DND-41 (cell line): ENCODE measurements at regions not wholly inside any gene's neighbourhood (a gene's known extent, or its start where the extent isn't known, plus 50 kb on each side); places are given as distances from the start of the nearest gene placed in this dataset.

Experiments
- ATAC-seq: fragments of 200-7000 bp; cut with Tn5 transposase; 3 replicates; pipeline ENCODE4 v1.9.1; 2021; ENCODE audit warnings: low read depth; ENCODE audit not compliant: insufficient read depth
- DNase-seq: peaks from one replicate; pipeline ENCODE4 v3.0.0-alpha.2; 2020
- H2AFZ ChIP-seq: 2 replicates; pipeline ENCODE4 v1.6.0; 2012; ENCODE audit warnings: low read depth, low read length
- H3K27ac ChIP-seq: 2 replicates; pipeline ENCODE4 v1.5.1; 2012; ENCODE audit warnings: low read length, inconsistent platforms
- H3K27me3 ChIP-seq: fragments of 200-600 bp; sonication (generic); 2 replicates; pipeline ENCODE4 v1.6.0; 2012; ENCODE audit warnings: low read length, mild to moderate bottlenecking, inconsistent platforms; ENCODE audit not compliant: insufficient read depth, poor library complexity
- H3K36me3 ChIP-seq: 2 replicates; pipeline ENCODE4 v1.5.1; 2012; ENCODE audit warnings: low read length, inconsistent platforms; ENCODE audit not compliant: insufficient read depth
- H3K4me1 ChIP-seq: 2 replicates; pipeline ENCODE4 v1.5.1; 2012; ENCODE audit warnings: mild to moderate bottlenecking, low read length; ENCODE audit not compliant: insufficient read depth
- H3K4me2 ChIP-seq: 2 replicates; pipeline ENCODE4 v1.6.0; 2012; ENCODE audit warnings: mild to moderate bottlenecking, moderate library complexity, low read length, inconsistent platforms; ENCODE audit not compliant: insufficient read depth
- H3K4me3 ChIP-seq, 2 experiments: fragments of 200-600 bp in 1 of 2; shearing (Covaris generic) in 1 of 2; 2 replicates each; pipeline ENCODE4 v1.5.1; 2012 to 2016; ENCODE audit warnings: inconsistent platforms in 2 of 2, low read length in 2 of 2, mild to moderate bottlenecking in 2 of 2, low read depth in 1 of 2, moderate library complexity in 1 of 2
- H3K79me2 ChIP-seq: 2 replicates; pipeline ENCODE4 v1.6.0; 2012; ENCODE audit warnings: low read length, inconsistent platforms; ENCODE audit not compliant: insufficient read depth
- H3K9ac ChIP-seq: 2 replicates; pipeline ENCODE4 v1.6.0; 2012; ENCODE audit warnings: low read depth, mild to moderate bottlenecking, inconsistent platforms, low read length, moderate library complexity
- H3K9me3 ChIP-seq: 2 replicates; pipeline ENCODE4 v1.5.1; 2012; ENCODE audit warnings: low read length, moderate library complexity, mild to moderate bottlenecking, inconsistent platforms; ENCODE audit not compliant: insufficient read depth, severe bottlenecking
- H4K20me1 ChIP-seq: 2 replicates; pipeline ENCODE4 v1.6.0; 2012; ENCODE audit warnings: low read length; ENCODE audit not compliant: insufficient read depth
- CTCF ChIP-seq: IDR thresholded peaks from 2 replicates; pipeline ENCODE4 v1.5.1; 2012; ENCODE audit warnings: borderline replicate concordance, low read length, moderate library complexity, mild to moderate bottlenecking; ENCODE audit not compliant: poor library complexity, severe bottlenecking; ENCODE audit errors: extremely low read depth
- EZH2 ChIP-seq: IDR thresholded peaks from 3 replicates; pipeline ENCODE4 v1.6.1; 2012; ENCODE audit warnings: borderline replicate concordance, low read depth, mild to moderate bottlenecking, moderate library complexity, low read length, inconsistent platforms; ENCODE audit not compliant: severe bottlenecking

GRCh38 chr16:35744084-35744483 is 2284.7 kb downstream of the TP53TG3F start:
- no peaks in the 10 kb centered on the region for H3K79me2 ChIP-seq
- H2AFZ ChIP-seq = no peak overlapping the region
- no peaks in the 10 kb centered on the region for H3K36me3 ChIP-seq
- no peak for DNase-seq
- no peak overlapping the region for H3K9ac ChIP-seq
- no peaks in the 10 kb centered on the region for H3K4me1 ChIP-seq
- no peaks in the 10 kb centered on the region for H3K27me3 ChIP-seq
- H3K4me2 ChIP-seq = no peak overlapping the region
- H4K20me1 ChIP-seq = no peaks in the 10 kb centered on the region
- H3K9me3 ChIP-seq = peaks cover 59% of the 10 kb centered on the region
- no peak overlapping the region for H3K4me3 ChIP-seq
- no peak for TF ChIP-seq EZH2
- no peak for ATAC-seq
- no peak overlapping the region for H3K27ac ChIP-seq

- H4K20me1 ChIP-seq = no peaks in the 10 kb centered on the region
- H2AFZ ChIP-seq = no peak overlapping the region
- no peak for TF ChIP-seq CTCF
- no peaks in the 10 kb centered on the region for H3K79me2 ChIP-seq
- H3K9ac ChIP-seq = no peak overlapping the region
- H3K4me2 ChIP-seq = no peak overlapping the region
- H3K4me3 ChIP-seq = no peak overlapping the region
- H3K9me3 ChIP-seq = peaks cover 63% of the 10 kb centered on the region
- no peaks in the 10 kb centered on the region for H3K27me3 ChIP-seq
- ATAC-seq = no peak
- DNase-seq = no peak
- H3K4me1 ChIP-seq = no peaks in the 10 kb centered on the region
- H3K27ac ChIP-seq = no peak overlapping the region
- no peaks in the 10 kb centered on the region for H3K36me3 ChIP-seq
Observed at GRCh38 chr16:35744726-35745125, 2285.3 kb downstream of the TP53TG3F start.

- Histone ChIP-seq H3K27me3 (no peaks in the 10 kb centered on the region), H3K79me2 (no peaks in the 10 kb centered on the region), H3K4me2 (no peak overlapping the region), H4K20me1 (no peaks in the 10 kb centered on the region), H3K4me1 (no peaks in the 10 kb centered on the region), H3K4me3 (no peak overlapping the region), H3K9me3 (peaks cover 62% of the 10 kb centered on the region), H3K36me3 (no peaks in the 10 kb centered on the region), H2AFZ (no peak overlapping the region), H3K9ac (no peak overlapping the region), H3K27ac (no peak overlapping the region)
- ATAC-seq (no peak), DNase-seq (no peak)
- TF ChIP-seq EZH2 (no peak), CTCF (no peak)
Observed at GRCh38 chr16:35745191-35745590, 2285.8 kb downstream of the TP53TG3F start.

GRCh38 chr16:35745821-35746248 is 2286.4 kb downstream of the TP53TG3F start:
- TF ChIP-seq CTCF = no peak
- TF ChIP-seq EZH2 = no peak
- Histone ChIP-seq H3K27ac (no peak overlapping the region), H3K4me3 (no peak overlapping the region), H3K36me3 (no peaks in the 10 kb centered on the region), H4K20me1 (no peaks in the 10 kb centered on the region), H3K9me3 (peaks cover 67% of the 10 kb centered on the region), H2AFZ (no peak overlapping the region), H3K27me3 (no peaks in the 10 kb centered on the region), H3K4me2 (no peak overlapping the region), H3K4me1 (no peaks in the 10 kb centered on the region), H3K79me2 (no peaks in the 10 kb centered on the region), H3K9ac (no peak overlapping the region)
- DNase-seq = no peak
- ATAC-seq = no peak
